GM23338 (cell line): ENCODE measurements at regions not wholly inside any gene's neighbourhood (a gene's known extent, or its start where the extent isn't known, plus 50 kb on each side); places are given as distances from the start of the nearest gene placed in this dataset.

Experiments used
- ATAC-seq: fragments of 200-7000 bp; cut with Tn5 transposase; 3 replicates; pipeline ENCODE4 v1.9.1; 2020
- DNase-seq: peaks from one replicate; pipeline ENCODE4 v3.0.0-alpha.2; 2015; ENCODE audit warnings: low spot score
- H2AFZ ChIP-seq: fragments of 200-600 bp; sonication (generic); 2 replicates; pipeline ENCODE4 v1.8.0; 2016; ENCODE audit warnings: antibody characterized with exemption, mild to moderate bottlenecking, moderate library complexity
- H3F3A ChIP-seq: fragments of 200-600 bp; sonication (generic); replicated peaks from 2 replicates; pipeline ENCODE4 v1.8.0; 2017; ENCODE audit warnings: antibody characterized with exemption, mixed run types, low read depth
- H3K27ac ChIP-seq: fragments of 200-600 bp; sonication (generic); 2 replicates; pipeline ENCODE4 v1.6.1; 2016; ENCODE audit warnings: low read depth
- H3K27me3 ChIP-seq: fragments of 200-600 bp; sonication (generic); 2 replicates; pipeline ENCODE4 v1.8.0; 2016; ENCODE audit warnings: mild to moderate bottlenecking, mixed run types, moderate library complexity; ENCODE audit not compliant: insufficient read depth
- H3K36me3 ChIP-seq: fragments of 200-600 bp; sonication (generic); 2 replicates; pipeline ENCODE4 v1.8.0; 2016; ENCODE audit warnings: mild to moderate bottlenecking; ENCODE audit not compliant: insufficient read depth
- H3K4me1 ChIP-seq: fragments of 200-600 bp; sonication (generic); 2 replicates; pipeline ENCODE4 v1.8.0; 2016; ENCODE audit warnings: mild to moderate bottlenecking, moderate library complexity; ENCODE audit not compliant: insufficient read depth
- H3K4me2 ChIP-seq: fragments of 200-600 bp; sonication (generic); 2 replicates; pipeline ENCODE4 v1.7.1; 2017; ENCODE audit warnings: mixed run types
- H3K4me3 ChIP-seq: fragments of 200-600 bp; sonication (generic); 2 replicates; pipeline ENCODE4 v1.6.1; 2016; ENCODE audit warnings: mixed run types
- H3K79me2 ChIP-seq: fragments of 200-600 bp; sonication (generic); replicated peaks from 2 replicates; pipeline ENCODE4 v1.8.0; 2017; ENCODE audit warnings: mild to moderate bottlenecking; ENCODE audit not compliant: insufficient read depth
- H3K9me2 ChIP-seq: fragments of 200-600 bp; sonication (generic); 2 replicates; pipeline ENCODE4 v1.8.0; 2017; ENCODE audit not compliant: insufficient read depth
- H4K20me1 ChIP-seq: fragments of 200-600 bp; sonication (generic); replicated peaks from 2 replicates; pipeline ENCODE4 v1.8.0; 2017; ENCODE audit warnings: mild to moderate bottlenecking; ENCODE audit not compliant: insufficient read depth
- H3K27ac Mint-ChIP-seq: 2 replicates; pipeline ENCODE4 v1.8.0; 2020; ENCODE audit warnings: inconsistent platforms, mild to moderate bottlenecking, moderate library complexity, mixed read lengths
- H3K27me3 Mint-ChIP-seq: 3 replicates; pipeline ENCODE4 v1.8.0; 2022; ENCODE audit warnings: low read depth, mild to moderate bottlenecking, moderate library complexity, mixed read lengths, inconsistent platforms; ENCODE audit not compliant: insufficient read depth, poor library complexity
- H3K36me3 Mint-ChIP-seq: 3 replicates; pipeline ENCODE4 v1.8.0; 2021; ENCODE audit warnings: low read depth, mild to moderate bottlenecking, inconsistent platforms, moderate library complexity, mixed read lengths
- H3K4me1 Mint-ChIP-seq: 3 replicates; pipeline ENCODE4 v1.8.0; 2020; ENCODE audit warnings: mild to moderate bottlenecking, inconsistent platforms, mixed read lengths
- H3K4me3 Mint-ChIP-seq: 3 replicates; pipeline ENCODE4 v1.8.0; 2021; ENCODE audit warnings: moderate library complexity, mild to moderate bottlenecking, inconsistent platforms, mixed read lengths
- H3K9me3 Mint-ChIP-seq: 3 replicates; pipeline ENCODE4 v1.8.0; 2020; ENCODE audit warnings: moderate library complexity, mild to moderate bottlenecking, inconsistent platforms, mixed read lengths
- EZH2phosphoT487 ChIP-seq: fragments of 200-600 bp; sonication (generic); IDR thresholded peaks from one replicate; pipeline ENCODE4 v1.8.1; 2018; ENCODE audit warnings: antibody characterized with exemption; ENCODE audit not compliant: unreplicated experiment
- NANOG ChIP-seq: IDR thresholded peaks from 2 replicates; pipeline ENCODE4 v1.6.1; 2016; ENCODE audit warnings: antibody characterized with exemption, borderline replicate concordance
- POLR2AphosphoS5 ChIP-seq: IDR thresholded peaks from 2 replicates; pipeline ENCODE4 v1.6.1; 2016; ENCODE audit warnings: antibody characterized with exemption, low read depth
- REST ChIP-seq: IDR thresholded peaks from one replicate; pipeline ENCODE4 v1.6.1; 2018; ENCODE audit warnings: antibody characterized with exemption; ENCODE audit not compliant: unreplicated experiment
- STAT1 ChIP-seq: IDR thresholded peaks from one replicate; pipeline ENCODE4 v1.6.1; 2016; ENCODE audit warnings: antibody characterized with exemption; ENCODE audit not compliant: unreplicated experiment

- TF ChIP-seq POLR2AphosphoS5: no peak
- TF ChIP-seq EZH2phosphoT487: no peak
- no peak for TF ChIP-seq STAT1
Measured at GRCh38 chr14:80266930-80267329, 55.6 kb upstream of the DIO2 start (continued).

GRCh38 chr14:80264702-80265101, 53.4 kb upstream of the DIO2 start:
- Mint-ChIP-seq H3K4me1 (no peaks in the 10 kb centered on the region), H3K36me3 (no peaks in the 10 kb centered on the region), H3K9me3 (no peaks in the 10 kb centered on the region), H3K27ac (no peak overlapping the region), H3K4me3 (no peak overlapping the region), H3K27me3 (peaks cover 2% of the 10 kb centered on the region)
- no peak overlapping the region for H3K4me3 ChIP-seq
- TF ChIP-seq STAT1: no peak
- no peak for TF ChIP-seq REST
- no peak for TF ChIP-seq NANOG
- no peaks in the 10 kb centered on the region for H3K27me3 ChIP-seq
- no peaks in the 10 kb centered on the region for H3K36me3 ChIP-seq
- H3K27ac ChIP-seq: no peak overlapping the region
- no peak overlapping the region for H3K4me2 ChIP-seq
- H3F3A ChIP-seq: no peaks in the 10 kb centered on the region
- no peaks in the 10 kb centered on the region for H4K20me1 ChIP-seq
- ATAC-seq (no peak), DNase-seq (no peak)
- H3K79me2 ChIP-seq: no peaks in the 10 kb centered on the region
- no peaks in the 10 kb centered on the region for H3K9me2 ChIP-seq
- no peaks in the 10 kb centered on the region for H3K4me1 ChIP-seq
- H2AFZ ChIP-seq: no peak overlapping the region
